ENCODE measurements at regions not wholly inside any gene's neighbourhood (a gene's known extent, or its start where the extent isn't known, plus 50 kb on each side); places are given as distances from the start of the nearest gene placed in this dataset.

DNA sequence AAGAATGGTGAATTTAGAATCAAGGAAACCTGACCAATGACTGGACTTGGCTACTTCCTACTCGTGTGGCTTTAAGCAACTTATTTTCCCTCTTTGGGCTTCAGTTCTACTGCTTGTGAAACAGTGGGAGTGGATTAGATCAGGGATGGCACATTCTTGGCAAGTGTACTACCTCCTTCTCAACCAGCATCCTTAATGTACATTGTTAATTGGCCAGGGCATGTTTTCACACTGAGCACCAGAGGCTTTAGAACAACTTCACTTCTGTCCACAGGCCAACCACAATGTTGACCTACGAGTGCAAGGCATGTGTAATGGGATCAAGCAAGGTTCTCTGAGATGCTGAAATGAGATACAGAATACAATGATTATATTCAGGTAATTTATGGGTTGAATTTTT is 315.3 kb downstream of the ADRA2A start:
- Mint-ChIP-seq H3K27me3 (peaks cover 3% of the 10 kb centered on the region), H3K4me3 (no peak overlapping the region), H3K9me3 (ENCODE audit: insufficient read depth) (peaks cover 2% of the 10 kb centered on the region), H3K27ac (no peak overlapping the region), H3K4me1 (no peaks in the 10 kb centered on the region)
- no peaks in the 10 kb centered on the region for H3K9me3 ChIP-seq (ENCODE audit: control extremely low read depth in 1 of 3, control insufficient read depth in 2 of 3, insufficient read depth in 1 of 3, low read length in 2 of 3)
- no peak overlapping the region for H3K27ac ChIP-seq (ENCODE audit: low read length in 2 of 2)
- no peak overlapping the region for H3K9ac ChIP-seq (ENCODE audit: low read length)
- no CpG with 5 or more reads among the region's 2 CpGs for WGBS (ENCODE audit: insufficient coverage)
- CTCF ChIA-PET: no interaction called here
- no peak overlapping the region for H3K4me2 ChIP-seq (replicated peaks; ENCODE audit: low read depth, low read length, poor library complexity, severe bottlenecking)
- TF ChIP-seq, protein P1, sequence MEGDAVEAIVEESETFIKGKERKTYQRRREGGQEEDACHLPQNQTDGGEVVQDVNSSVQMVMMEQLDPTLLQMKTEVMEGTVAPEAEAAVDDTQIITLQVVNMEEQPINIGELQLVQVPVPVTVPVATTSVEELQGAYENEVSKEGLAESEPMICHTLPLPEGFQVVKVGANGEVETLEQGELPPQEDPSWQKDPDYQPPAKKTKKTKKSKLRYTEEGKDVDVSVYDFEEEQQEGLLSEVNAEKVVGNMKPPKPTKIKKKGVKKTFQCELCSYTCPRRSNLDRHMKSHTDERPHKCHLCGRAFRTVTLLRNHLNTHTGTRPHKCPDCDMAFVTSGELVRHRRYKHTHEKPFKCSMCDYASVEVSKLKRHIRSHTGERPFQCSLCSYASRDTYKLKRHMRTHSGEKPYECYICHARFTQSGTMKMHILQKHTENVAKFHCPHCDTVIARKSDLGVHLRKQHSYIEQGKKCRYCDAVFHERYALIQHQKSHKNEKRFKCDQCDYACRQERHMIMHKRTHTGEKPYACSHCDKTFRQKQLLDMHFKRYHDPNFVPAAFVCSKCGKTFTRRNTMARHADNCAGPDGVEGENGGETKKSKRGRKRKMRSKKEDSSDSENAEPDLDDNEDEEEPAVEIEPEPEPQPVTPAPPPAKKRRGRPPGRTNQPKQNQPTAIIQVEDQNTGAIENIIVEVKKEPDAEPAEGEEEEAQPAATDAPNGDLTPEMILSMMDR (IDR thresholded peaks at IDR 0.05): no peak
- TF ChIP-seq EZH2 (IDR thresholded peaks at IDR 0.05; ENCODE audit: borderline replicate concordance, insufficient read depth, low read depth, low read length, poor library complexity, severe bottlenecking): no peak
- H3K4me3 ChIP-seq (ENCODE audit: control extremely low read depth in 1 of 5, extremely low read depth in 1 of 5, insufficient read depth in 1 of 5, low read depth in 2 of 5, low read length in 4 of 5): no peak overlapping the region
- no peaks in the 10 kb centered on the region for H3K4me1 ChIP-seq (ENCODE audit: control insufficient read depth in 2 of 2, insufficient read depth in 2 of 2, low read length in 2 of 2)
- DNase-seq (no peak), ATAC-seq (ENCODE audit: low read depth) (no peak)
- POLR2A ChIA-PET: no interaction called here
- H4K20me1 ChIP-seq (ENCODE audit: control insufficient read depth, insufficient read depth, low read length, poor library complexity, severe bottlenecking): no peaks in the 10 kb centered on the region
- H3K27me3 ChIP-seq (replicated peaks in 1 of 4; ENCODE audit: control extremely low read depth in 1 of 4, control insufficient read depth in 3 of 4, insufficient read depth in 4 of 4, low read length in 3 of 4): no peaks in the 10 kb centered on the region
- no peak overlapping the region for H2AFZ ChIP-seq (ENCODE audit: insufficient read depth, low read depth, low read length, poor library complexity, severe bottlenecking)
- intact Hi-C loops (cut with micrococcal nuclease): no loop called here
- H3K79me2 ChIP-seq (ENCODE audit: control insufficient read depth, insufficient read depth, low read length): no peaks in the 10 kb centered on the region
- no peaks in the 10 kb centered on the region for H3K36me3 ChIP-seq (replicated peaks in 1 of 2; ENCODE audit: control extremely low read depth in 1 of 2, control insufficient read depth in 1 of 2, extremely low read depth in 1 of 2, insufficient read depth in 2 of 2, low read length in 1 of 2)

DNA sequence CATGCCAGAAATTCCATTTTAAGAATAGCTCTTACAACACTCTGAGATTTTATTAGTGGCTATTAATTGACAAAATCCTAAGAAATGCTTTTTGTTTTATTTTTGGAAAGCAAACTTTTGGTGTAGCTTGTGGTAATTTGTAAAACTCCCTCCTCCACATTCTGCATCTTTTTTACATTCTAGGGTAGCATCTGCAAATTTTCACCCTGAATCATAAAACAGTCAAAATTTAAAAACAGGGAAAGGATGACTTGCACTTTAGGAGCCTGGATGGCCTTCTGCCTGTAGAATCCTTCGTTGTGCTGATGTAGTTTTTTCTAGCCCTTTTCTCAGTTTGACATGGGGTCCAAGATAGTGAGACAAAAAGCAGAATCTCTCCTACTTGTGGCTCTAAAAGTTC is 316.1 kb downstream of the ADRA2A start:
- no peaks in the 10 kb centered on the region for H3K9me3 Mint-ChIP-seq (ENCODE audit: insufficient read depth)
- intact Hi-C loops (cut with micrococcal nuclease): no loop called here
- no peaks in the 10 kb centered on the region for H3K4me1 ChIP-seq (ENCODE audit: control insufficient read depth in 2 of 2, insufficient read depth in 2 of 2, low read length in 2 of 2)

More for the DNA sequence above, 316.1 kb downstream of the ADRA2A start:
- Mint-ChIP-seq H3K27me3 (peaks cover 3% of the 10 kb centered on the region), H3K4me3 (no peak overlapping the region), H3K27ac (no peak overlapping the region), H3K4me1 (no peaks in the 10 kb centered on the region)
- H4K20me1 ChIP-seq (ENCODE audit: control insufficient read depth, insufficient read depth, low read length, poor library complexity, severe bottlenecking): no peaks in the 10 kb centered on the region
- no peak overlapping the region for H3K27ac ChIP-seq (ENCODE audit: low read length in 2 of 2)
- no peak overlapping the region for H2AFZ ChIP-seq (ENCODE audit: insufficient read depth, low read depth, low read length, poor library complexity, severe bottlenecking)
- ChIA-PET CTCF (no interaction called here), POLR2A (no interaction called here)
- WGBS (ENCODE audit: insufficient coverage): no CpG with 5 or more reads among the region's 1 CpG
- no peak overlapping the region for H3K9ac ChIP-seq (ENCODE audit: low read length)
- no peaks in the 10 kb centered on the region for H3K9me3 ChIP-seq (ENCODE audit: control extremely low read depth in 1 of 3, control insufficient read depth in 2 of 3, insufficient read depth in 1 of 3, low read length in 2 of 3)
- TF ChIP-seq, protein P1 (IDR thresholded peaks at IDR 0.05): no peak
- no peaks in the 10 kb centered on the region for H3K36me3 ChIP-seq (replicated peaks in 1 of 2; ENCODE audit: control extremely low read depth in 1 of 2, control insufficient read depth in 1 of 2, extremely low read depth in 1 of 2, insufficient read depth in 2 of 2, low read length in 1 of 2)
- ATAC-seq (ENCODE audit: low read depth) (no peak), DNase-seq (no peak)
- no peak overlapping the region for H3K4me2 ChIP-seq (replicated peaks; ENCODE audit: low read depth, low read length, poor library complexity, severe bottlenecking)
- no peak overlapping the region for H3K4me3 ChIP-seq (ENCODE audit: control extremely low read depth in 1 of 5, extremely low read depth in 1 of 5, insufficient read depth in 1 of 5, low read depth in 2 of 5, low read length in 4 of 5)
- H3K79me2 ChIP-seq (ENCODE audit: control insufficient read depth, insufficient read depth, low read length): no peaks in the 10 kb centered on the region
- H3K27me3 ChIP-seq (replicated peaks in 1 of 4; ENCODE audit: control extremely low read depth in 1 of 4, control insufficient read depth in 3 of 4, insufficient read depth in 4 of 4, low read length in 3 of 4): no peaks in the 10 kb centered on the region
